HG02885 (cell line): ENCODE measurements at regions not wholly inside any gene's neighbourhood (a gene's known extent, or its start where the extent isn't known, plus 50 kb on each side); places are given as distances from the start of the nearest gene placed in this dataset.

ENCODE experiments used
- ATAC-seq: cut with Tn5 transposase; IDR thresholded peaks from one replicate; pipeline ENCODE4 v1.9.1; 2021; ENCODE audit warnings: mild to moderate bottlenecking; ENCODE audit not compliant: unreplicated experiment, poor library complexity

- no peak for ATAC-seq
Measured at GRCh38 chrX:22325096-22325495, 52.4 kb downstream of the CBLL2 start.

- no peak for ATAC-seq
Measured at GRCh38 chrX:22329783-22330182, 57.1 kb downstream of the CBLL2 start.

GRCh38 chrX:22338740-22339139, 66.0 kb downstream of the CBLL2 start:
- ATAC-seq: no peak

- ATAC-seq: no peak
Measured at GRCh38 chrX:22339459-22339858, 66.7 kb downstream of the CBLL2 start.

GRCh38 chrX:22340022-22340616, 67.4 kb downstream of the CBLL2 start:
- no peak for ATAC-seq

GRCh38 chrX:22343192-22343591, 70.5 kb downstream of the CBLL2 start:
- ATAC-seq: no peak

- no peak for ATAC-seq
Measured at GRCh38 chrX:22345884-22346283, 73.2 kb downstream of the CBLL2 start.

- ATAC-seq: no peak
Measured at GRCh38 chrX:22347491-22347890, 74.8 kb downstream of the CBLL2 start.

GRCh38 chrX:22349116-22349515, 76.4 kb downstream of the CBLL2 start:
- ATAC-seq: no peak

GRCh38 chrX:22351076-22351475, 78.4 kb downstream of the CBLL2 start:
- no peak for ATAC-seq

GRCh38 chrX:22351966-22352365, 79.3 kb downstream of the CBLL2 start:
- no peak for ATAC-seq

- no peak for ATAC-seq
Measured at GRCh38 chrX:22357621-22358020, 84.9 kb downstream of the CBLL2 start.

GRCh38 chrX:22360129-22360528, 87.4 kb downstream of the CBLL2 start:
- ATAC-seq: no peak

- ATAC-seq: no peak
Measured at GRCh38 chrX:22365460-22365859, 92.7 kb downstream of the CBLL2 start.

- ATAC-seq: no peak
Measured at GRCh38 chrX:22366166-22366702, 93.5 kb downstream of the CBLL2 start.

- ATAC-seq: no peak
Measured at GRCh38 chrX:22366906-22367305, 94.2 kb downstream of the CBLL2 start.

- ATAC-seq: no peak
Measured at GRCh38 chrX:22373094-22373493, 100.4 kb downstream of the CBLL2 start.

- ATAC-seq: no peak
Measured at GRCh38 chrX:22373766-22374165, 101.1 kb downstream of the CBLL2 start.

- ATAC-seq: no peak
Measured at GRCh38 chrX:22376369-22376768, 103.7 kb downstream of the CBLL2 start.

- ATAC-seq: no peak
Measured at GRCh38 chrX:22378296-22378695, 105.6 kb downstream of the CBLL2 start.

GRCh38 chrX:22383988-22384387, 111.3 kb downstream of the CBLL2 start:
- ATAC-seq: no peak

- ATAC-seq: no peak
Measured at GRCh38 chrX:22389556-22390179, 117.0 kb downstream of the CBLL2 start.
